ENCODE measurements at regions not wholly inside any gene's neighbourhood (a gene's known extent, or its start where the extent isn't known, plus 50 kb on each side); places are given as distances from the start of the nearest gene placed in this dataset.
"Not testable (repeated sequence)": the region's sequence is repeated elsewhere in the genome, so short reads cannot be mapped to it uniquely, and the experiment has no call there.

- not testable (repeated sequence) for TF ChIP-seq CTCF (tag by site-specific recombination; IDR thresholded peaks at IDR 0.05); ZNF239 (tag by site-specific recombination; IDR thresholded peaks at IDR 0.05); ZNF792 (tag by site-specific recombination; IDR thresholded peaks at IDR 0.05); ZNF302 (tag by site-specific recombination; IDR thresholded peaks at IDR 0.05; ENCODE audit: low read depth); PATZ1 (tag by site-specific recombination; IDR thresholded peaks at IDR 0.05); SALL2 (tag by site-specific recombination; IDR thresholded peaks at IDR 0.05; ENCODE audit: borderline replicate concordance); ZNF785 (tag by site-specific recombination; IDR thresholded peaks at IDR 0.05); ZNF148 (tag by site-specific recombination; IDR thresholded peaks at IDR 0.05; ENCODE audit: borderline replicate concordance); ELK4 (IDR thresholded peaks at IDR 0.05; ENCODE audit: borderline replicate concordance, low read depth, low read length); ZNF530 (tag by site-specific recombination; IDR thresholded peaks at IDR 0.05; ENCODE audit: low read depth); ATF2 (tag by site-specific recombination; IDR thresholded peaks at IDR 0.05; ENCODE audit: low read depth); ZNF274 (IDR thresholded peaks at IDR 0.05; ENCODE audit: low read length); ZNF274 (tag by site-specific recombination; IDR thresholded peaks at IDR 0.05; ENCODE audit: borderline replicate concordance); ZNF146 (tag by site-specific recombination; IDR thresholded peaks at IDR 0.05)
Observed at GRCh38 chr1:60773099-60773498, 309.3 kb upstream of the NFIA start.

All from HEK293 (cell line).